ENCODE measurements at regions not wholly inside any gene's neighbourhood (a gene's known extent, or its start where the extent isn't known, plus 50 kb on each side); places are given as distances from the start of the nearest gene placed in this dataset.

DNA sequence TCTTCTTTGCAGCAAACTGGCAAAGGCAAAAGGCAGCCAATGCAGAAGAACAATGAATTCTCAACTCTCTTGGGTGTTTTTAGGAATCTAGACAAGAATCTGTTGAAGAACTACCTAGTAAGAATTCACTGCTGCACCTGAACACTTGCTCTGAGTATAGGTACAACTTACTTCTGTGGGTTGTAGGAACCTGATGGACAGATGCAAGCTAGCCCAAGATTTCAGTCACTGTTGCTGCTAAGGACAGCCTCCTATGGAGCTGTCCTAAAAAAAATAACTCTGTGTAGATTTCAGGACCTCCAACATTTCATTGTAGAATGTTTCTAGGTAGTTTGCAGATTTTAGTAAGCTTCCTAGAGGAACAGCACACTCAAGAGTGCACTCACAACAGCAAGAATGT, 363.5 kb downstream of the CBLN2 start:
- no peak for DNase-seq

DNA sequence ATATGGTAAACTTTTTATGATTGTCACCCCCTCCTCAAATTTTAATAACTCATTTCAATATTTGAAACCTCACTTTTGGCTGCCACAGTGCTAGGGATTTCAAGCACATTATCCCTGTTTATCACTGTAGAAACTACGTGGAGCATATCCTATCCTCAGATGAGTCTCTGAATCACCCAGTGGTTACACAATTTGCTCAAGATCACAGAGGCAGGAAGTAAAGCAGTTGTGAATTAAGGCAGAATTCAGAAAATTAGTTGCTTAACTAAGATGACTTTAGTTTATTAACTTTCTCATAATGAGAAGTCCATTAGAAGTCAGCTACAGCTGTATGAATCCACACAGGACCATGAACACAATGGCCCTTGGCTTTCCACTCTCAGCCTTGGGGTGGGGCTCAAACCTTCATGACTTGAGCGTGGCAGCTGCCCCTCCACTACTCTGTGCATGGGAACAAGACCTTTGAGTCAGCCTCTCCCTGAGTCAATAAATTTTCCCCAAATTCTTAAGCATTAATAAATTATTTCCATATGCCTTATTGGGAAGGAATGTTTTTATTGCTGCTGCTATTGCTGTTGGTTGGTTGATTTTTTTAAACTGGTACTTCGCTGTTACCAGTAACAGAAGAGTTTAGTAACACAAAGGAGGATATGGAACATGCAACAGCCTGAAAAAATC, 369.0 kb downstream of the CBLN2 start:
- DNase-seq, result no peak

DNA sequence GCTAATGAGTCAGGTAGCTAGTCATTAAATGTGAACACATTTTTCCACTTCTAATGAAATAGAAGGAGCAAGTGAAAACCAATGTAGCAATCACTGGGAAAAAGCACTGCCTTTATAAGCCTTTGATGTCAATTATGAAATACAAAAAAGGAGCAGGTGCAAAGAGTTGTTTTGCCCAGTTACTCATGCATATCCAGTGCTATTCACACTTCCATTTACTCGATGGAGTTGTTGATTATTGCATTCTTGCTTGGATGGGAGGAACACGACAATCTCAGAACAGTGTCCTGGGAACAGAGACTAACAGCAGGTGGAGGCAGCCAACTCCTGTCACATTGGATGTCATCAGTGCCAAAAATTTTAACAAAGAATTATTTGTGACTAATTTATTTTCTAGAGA, 372.5 kb downstream of the CBLN2 start:
- DNase-seq, result no peak

DNA sequence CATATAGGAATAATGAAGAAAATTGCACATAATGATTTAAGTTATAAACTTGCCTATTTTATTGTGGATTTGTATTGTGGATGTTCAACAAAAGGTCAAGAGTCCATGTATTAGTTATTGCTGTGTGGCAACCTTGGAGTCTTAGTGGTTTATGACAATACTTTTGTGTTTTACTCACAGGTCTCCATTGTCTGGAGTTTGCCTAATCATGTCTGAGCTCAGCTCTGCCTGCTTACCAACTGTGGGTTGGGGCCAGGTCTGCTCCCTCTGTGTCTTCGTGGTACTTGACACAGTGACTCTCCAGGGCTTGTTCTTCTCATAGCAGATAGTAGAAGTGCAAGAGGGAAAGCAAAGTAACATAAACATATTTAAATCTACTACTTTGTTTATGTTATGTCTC, 382.5 kb downstream of the CBLN2 start:
- DNase-seq, result no peak

DNA sequence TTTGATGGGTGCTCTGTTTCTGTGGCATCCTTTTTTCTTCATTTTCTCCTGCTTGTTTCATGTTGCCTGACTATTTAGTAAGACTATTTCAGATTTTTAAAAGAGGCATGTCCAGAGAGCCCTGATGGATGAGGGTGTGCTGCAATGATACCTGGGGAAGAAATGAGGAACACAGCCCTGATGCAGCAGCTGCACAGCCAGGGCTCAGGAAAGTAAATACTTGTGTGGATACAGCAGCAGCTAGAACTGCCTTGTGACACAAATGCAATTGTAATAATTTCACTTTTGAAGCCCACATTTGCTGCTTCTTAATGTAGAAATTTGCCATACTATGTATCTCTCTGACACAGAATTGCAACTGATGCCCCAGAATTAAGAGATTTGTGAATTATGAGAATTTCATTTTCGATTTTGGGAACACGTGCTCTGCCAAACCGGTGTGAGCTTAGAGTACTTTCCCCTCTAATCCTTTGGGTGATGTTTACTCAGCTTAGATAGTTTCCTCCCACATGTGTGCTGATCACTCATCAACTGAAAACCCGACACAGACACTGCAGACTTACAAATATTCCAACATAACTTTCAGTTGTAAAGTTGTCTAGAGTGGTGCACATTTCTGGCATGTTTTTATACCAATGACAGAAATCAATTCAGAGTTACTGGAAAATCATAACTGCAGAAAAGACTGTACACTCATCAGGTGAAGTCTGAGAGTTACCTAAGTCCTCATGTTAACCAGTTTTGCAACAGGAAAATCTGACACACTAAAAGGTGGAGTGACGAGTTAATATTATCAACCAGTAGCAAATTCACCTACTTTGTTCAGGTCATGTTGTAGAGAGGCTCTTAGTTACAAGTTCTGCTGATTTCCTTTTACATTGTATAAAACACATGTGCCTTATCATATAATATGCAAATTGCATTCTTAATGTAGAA, 383.4 kb downstream of the CBLN2 start:
- no peak for DNase-seq

DNA sequence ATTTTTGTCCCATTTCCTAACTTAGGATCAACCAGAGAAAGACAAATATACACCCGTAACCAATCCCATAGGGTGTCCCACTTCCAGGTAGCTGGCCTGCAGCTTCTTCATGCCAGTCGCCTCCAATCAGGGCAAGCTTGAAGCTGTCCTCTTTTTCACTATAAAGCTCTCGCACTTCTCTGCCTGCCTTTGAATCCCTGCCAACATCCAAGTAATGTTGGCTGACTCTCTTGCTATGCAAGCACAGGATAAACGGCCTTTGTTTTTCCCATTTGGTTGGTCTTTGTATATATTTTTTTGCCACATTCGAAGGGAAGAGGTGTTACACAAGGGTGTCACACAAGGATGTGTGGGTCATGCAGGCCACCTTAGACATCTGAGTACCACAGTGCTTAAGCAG, 388.8 kb downstream of the CBLN2 start:
- no peak for DNase-seq

DNA sequence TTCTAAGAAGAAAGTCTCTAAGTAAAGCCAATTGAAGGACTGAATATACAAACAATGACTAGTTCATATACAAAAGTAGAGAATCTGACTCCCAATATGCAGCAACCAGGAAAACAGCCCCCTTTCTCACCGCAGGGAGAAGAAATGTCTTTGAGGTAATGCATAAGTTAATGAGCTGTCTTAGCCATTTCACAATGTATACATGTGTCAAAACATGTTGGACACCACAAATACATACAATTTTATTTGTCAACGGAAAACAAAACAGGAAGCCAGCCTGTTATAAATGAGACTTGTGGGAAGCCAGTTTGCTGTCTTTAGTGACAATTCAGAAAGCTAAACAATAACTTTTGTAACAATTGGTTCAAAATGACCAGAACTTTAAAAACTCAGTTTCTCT, 389.2 kb downstream of the CBLN2 start:
- DNase-seq, result no peak

DNA sequence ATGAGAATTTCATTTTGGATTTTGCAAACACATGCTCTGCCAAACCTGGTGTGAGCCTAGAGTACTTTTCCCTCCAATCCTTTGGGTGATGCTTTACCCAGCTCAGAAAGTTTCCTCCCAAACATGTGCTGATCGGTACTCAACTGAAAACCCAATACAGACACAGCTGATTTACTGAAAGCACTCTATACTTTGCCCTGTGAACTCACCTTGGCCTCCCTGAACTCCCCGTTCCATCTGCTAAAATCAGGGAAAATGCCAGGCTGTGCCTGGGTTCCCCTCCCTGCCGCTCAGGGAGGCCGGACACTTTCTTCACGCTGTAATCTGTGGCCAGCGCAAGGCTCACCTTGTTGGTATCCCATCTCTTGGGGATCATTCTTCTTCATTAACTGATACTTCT, 391.2 kb downstream of the CBLN2 start:
- no peak for DNase-seq

DNA sequence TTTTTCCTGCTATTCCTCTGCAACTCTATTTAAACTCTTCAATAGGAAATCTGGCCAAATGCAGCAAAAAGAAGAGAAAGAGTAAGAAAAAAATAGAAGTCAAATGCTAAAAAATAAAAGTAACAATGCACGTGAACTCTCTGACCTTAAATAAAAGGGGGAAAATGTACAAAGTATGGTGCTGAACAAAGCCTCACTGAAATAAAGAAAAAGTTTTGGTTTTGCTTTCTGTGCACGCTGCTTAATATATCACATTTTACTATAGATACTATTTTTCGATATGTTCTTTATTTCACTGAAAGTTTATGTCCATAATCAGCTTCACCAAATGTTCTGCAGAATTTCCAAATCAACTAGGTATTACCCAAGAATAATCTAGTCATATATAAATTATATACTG, 396.3 kb downstream of the CBLN2 start:
- no peak for DNase-seq

DNA sequence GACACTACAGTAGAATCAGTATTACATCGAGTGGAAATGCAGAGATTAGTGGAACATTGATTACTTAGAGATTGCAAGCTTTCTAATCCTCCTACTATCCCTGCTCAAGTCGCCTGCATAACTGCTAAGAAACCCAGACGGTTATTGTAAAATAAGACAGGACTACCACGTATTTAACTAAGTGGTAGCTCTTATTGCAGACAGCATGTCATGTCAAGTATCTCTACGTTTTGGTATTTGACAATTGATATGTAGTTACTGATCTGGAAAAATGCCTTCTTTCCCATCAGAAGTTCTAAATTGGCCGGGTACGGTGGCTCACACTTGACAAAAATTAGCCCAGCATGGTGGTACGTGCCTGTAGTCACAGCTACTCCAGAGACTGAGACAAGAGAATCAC, 404.1 kb downstream of the CBLN2 start:
- no peak for DNase-seq

DNA sequence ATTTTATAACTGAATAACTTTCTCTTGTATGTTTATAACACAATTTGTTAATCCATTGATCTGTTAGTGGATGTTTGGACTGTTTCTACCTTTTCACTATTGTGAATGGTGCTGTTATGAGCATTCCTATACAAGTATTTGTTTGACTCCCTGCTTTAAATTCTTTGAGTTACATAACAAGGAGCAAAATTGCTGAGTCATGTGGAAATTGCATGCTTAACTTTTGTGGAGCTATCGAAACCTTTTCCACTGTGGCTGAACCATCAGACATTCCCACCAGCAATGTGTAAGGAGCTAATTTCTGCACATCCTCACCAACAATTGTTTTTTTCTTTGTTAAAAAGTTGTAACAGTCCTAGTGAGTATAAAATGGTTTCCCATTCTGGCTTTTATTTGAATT, 415.5 kb downstream of the CBLN2 start:
- no peak for DNase-seq

DNA sequence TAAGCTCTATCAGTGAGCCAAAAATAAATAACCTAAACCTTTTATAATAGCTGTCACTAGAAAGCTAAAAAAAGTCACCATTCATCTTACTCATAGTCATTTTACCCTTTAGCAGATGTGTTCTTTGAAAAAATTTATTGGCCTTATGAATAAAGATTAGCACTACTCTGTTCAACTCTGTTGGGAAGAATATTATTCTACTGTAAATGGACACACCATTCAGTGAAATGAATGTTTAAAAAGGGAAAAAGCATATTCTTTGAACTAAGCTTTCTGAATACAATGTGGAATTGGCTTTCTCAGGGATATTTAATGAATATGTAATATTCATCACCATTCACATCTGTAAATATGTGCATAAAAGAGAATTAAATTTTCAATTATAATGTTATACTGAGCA, 422.0 kb downstream of the CBLN2 start:
- no peak for DNase-seq

DNA sequence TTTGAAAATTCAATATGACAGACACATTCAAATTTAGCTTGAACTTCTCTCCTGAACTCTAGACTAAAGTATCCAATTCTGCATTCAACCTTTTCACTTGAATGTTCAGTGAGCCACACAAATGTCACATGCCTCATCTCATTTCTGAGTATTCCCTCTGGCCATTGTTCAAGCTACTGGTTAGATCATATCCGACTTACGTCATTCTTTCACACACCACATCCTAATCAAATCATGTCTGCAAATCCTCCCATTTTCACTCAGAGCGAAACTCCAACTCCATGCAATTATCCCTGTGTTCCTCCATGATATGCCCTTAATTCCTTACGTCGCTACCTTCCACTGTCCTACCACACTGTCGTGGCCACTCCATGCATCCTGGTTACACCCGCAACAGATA, 425.1 kb downstream of the CBLN2 start:
- DNase-seq, result no peak

DNA sequence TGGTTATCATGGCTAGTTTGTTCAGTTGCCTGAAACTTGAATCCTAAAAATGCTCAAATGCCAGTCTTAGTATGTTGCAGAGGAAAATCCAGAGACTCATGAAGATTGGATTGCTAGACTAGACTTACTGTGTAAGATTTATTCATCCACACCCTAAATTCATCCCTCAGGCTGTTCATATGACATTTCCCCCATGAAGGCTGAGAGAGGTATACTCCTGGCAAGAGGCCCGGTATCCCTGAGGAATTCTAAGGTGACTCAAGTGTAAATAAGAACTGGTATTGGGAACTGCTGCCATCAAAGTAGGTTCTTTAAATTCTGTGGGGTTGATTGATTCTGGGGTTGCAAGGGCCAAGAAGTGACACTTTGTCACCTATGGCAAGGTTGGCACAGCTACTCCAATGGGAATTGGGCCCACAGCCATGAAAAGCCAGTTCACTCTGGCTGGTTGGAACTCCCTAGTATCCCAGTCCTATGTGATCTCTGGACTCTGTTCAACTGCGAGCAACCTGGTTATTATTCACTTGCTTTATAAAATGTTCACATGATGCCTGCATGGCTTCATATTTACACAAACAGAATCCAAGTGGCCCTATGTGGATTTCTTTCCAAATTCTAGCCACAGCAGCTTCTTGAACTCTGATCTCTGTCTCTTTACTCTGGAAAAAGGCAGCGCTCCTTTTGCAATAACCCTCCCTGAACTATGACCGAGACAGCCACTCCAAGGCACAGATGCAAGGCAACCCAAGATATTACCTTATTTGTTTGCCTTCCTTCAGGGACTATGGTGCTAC, 429.1 kb downstream of the CBLN2 start:
- DNase-seq, result no peak

DNA sequence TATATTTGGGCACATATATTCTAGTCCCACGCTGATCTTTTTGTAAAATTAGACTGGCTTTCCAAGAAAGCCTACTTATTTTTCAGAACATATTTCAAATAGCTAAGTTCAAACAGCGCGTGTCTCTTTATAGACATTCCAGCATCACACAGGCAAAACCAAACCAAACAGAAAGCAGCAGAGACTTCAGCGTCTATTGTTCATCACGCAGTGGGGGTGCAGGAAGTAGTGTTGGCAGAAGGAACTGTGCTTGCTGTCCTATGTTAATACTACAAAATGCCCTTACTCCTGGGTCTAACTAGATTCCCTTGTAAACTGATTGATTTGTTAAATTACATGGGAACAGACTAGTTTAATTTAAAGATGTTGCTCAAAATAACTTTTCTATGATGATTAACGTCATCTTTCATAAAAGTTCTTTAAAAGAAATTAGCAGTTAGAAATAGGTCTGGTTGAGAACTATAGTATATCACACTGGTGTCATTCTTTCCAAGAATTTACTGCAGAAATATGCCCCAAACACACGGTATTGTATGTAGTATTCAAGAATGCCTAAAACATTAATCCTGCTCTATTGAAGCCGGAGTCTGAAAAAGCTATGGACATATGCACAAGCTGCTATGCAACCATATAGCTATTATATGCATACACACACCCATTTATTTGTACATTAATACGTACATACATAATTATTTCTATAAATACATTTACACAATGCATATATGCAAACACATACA, 436.3 kb downstream of the CBLN2 start:
- no peak for DNase-seq

DNA sequence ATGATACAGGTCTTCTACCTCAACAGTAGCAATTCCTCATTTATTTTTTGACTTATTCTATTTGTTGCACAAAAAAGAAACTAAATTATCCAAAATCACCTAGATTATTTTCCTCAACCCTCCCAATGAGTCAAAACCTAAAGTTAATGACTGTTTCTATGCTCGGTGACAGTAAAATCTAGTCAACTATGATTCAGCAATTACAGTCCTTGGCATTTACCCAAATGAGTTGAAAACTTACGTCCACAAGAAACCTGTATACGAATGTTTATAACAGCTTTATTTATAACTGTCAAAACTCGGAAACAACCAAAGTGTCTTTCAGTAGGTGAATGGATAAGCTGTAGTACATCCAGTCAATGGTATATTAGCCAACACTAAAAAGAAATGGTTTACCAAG, 439.3 kb downstream of the CBLN2 start:
- DNase-seq, result no peak

DNA sequence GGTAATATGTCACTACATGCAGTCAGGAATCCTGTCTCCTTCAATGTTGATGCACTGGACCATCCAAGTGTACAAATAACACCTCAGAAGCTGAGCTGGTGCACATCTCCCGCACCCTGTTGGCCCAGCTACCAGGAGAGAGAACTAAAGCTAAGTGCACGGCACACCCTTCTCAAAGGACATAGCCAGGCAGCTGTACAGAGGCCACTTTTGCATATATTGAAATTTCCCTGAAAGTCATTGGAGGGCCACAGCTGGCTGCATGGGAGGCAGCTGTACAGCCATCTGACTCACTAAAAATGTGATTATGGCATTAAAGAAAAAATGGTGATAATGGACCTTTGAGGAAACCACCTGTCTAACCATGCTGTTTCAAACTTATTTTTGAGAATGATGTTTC, 441.7 kb downstream of the CBLN2 start:
- DNase-seq, result no peak

DNA sequence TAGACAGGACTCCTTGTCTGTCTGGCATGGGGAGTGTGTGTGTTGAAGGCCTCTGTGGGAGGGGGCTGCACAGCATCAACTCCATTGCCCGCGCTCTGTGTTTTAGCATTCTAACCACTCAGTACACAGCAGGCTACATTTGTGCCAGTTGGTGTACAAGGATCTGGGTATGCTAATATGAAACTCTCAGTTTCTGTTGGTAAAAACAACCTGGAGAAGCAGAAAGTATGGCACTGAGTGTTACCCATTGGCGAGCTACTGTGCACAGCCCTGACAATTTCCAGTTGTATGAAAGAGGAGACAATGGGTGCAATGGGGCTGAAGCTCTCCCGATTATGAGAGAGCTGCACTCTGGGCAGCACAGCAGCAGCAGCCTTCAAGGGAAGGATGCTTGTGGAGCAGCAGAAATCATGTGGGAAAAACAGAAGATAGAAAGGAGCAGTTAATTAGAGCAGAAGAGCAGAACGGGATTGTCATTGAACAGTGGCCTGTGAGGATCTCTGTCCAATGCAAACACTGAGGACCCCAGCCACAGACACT, 443.6 kb downstream of the CBLN2 start:
- DNase-seq, result no peak

DNA sequence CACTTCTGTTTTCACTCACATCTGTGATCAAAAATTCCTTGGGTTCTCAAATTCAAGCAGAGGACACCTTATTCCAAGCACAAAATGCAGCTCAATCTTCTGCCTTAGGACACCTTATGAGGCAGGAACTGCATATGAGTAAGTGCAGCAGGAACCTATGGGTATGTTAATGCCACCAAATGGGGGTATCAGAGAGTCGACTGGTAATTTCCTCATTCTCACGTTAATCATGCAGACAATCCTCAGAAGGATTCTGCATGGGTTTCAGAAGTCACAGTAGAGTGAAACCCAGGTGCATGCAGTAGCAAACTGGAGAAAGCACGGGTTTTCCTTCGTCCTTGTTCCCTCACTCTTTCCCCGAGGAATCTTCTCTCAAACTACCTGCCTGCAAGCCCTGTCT, 452.8 kb downstream of the CBLN2 start:
- DNase-seq, result no peak

DNA sequence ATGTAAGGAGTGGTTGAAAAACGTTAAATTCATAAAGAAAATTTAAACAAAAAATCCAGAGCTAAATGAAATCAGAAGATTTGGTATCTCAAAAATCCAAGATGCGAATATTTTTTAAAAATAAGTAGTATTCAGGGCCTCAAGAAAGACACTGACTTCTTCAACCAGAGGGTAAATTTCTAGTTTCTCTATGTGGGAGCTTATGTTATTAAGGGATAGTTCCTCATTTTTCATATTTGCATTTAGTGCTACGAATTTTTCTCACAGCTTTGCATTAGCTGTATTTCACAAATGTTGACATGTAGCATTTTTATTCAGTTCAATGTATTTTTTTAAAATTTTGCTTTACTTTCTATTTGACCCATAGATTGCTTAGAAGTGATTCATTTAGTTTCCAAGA, 454.7 kb downstream of the CBLN2 start:
- no peak for DNase-seq

DNA sequence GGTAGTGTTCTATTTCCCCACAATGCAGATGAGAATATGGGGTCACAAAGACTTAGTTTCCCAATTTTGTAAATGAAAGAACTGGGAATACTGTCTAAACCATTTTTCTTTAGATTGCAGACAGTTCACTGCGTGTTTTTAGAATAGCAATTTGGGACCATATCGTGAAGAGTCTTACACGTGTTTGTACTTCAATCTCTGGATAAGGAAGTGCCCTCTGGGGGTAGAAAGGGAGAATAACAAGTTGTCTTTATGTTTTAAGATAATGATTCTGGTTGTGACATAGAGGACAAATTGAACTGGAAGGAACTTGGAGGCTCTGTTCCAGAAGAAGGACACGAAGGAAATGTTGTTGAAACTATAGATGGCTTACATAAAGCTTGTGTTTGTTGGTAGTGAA, 457.7 kb downstream of the CBLN2 start:
- DNase-seq, result no peak

DNA sequence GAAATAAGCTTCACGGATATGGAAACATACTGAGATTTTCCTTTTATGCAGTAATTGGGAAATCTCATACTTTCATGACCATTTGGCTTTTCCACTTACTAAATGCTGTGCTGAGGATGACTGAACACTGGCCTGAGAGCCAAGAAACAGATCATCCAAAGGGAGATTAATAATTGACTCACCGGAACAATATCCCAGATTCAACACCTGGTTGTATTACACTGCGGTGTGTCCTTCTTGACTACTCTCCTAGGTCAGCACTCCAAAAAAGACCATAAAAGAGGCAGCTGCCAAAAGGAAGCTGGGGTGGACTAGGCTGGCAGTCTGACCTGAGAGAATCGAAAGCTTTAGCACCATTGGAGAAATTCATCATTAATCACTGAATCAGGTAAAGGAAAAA, 469.1 kb downstream of the CBLN2 start:
- DNase-seq, result no peak

DNA sequence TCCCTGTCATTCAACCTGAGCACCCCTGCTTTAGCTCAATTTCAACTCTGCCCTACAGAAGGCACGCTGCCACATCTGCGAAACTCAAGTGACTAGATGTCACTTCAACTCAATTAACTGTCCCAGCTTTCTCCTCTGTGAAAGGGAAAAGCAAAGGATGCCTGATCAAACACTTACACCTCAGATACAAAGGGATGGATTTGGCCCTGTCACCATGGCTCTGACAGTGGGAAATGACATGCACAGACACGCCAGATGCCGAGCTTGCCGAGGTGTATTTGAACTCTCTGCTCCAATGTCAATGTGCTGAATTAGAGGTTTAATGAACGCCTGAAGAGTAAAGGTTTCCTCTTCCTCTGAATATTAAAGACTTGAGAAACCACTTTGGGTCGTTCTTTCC, 481.1 kb downstream of the CBLN2 start:
- DNase-seq, result no peak
